OCI-LY1 (cell line): ENCODE measurements at regions not wholly inside any gene's neighbourhood (a gene's known extent, or its start where the extent isn't known, plus 50 kb on each side); places are given as distances from the start of the nearest gene placed in this dataset.

Source experiments
- EZH2 ChIP-seq: fragments of 200-600 bp; sonication (generic), shearing (Covaris generic); IDR thresholded peaks from 2 replicates; pipeline ENCODE4 v1.8.0; 2017; ENCODE audit warnings: borderline replicate concordance, mixed run types, mild to moderate bottlenecking, antibody characterized with exemption, low read length, moderate library complexity, mixed read lengths
- TF ChIP-seq, protein P1 (sequence below): fragments of 200-600 bp; sonication (generic), shearing (Covaris generic); IDR thresholded peaks from 2 replicates; pipeline ENCODE4 v1.5.1; 2017; ENCODE audit warnings: mild to moderate bottlenecking, antibody characterized with exemption, low read length, moderate library complexity, mixed read lengths

DNA sequence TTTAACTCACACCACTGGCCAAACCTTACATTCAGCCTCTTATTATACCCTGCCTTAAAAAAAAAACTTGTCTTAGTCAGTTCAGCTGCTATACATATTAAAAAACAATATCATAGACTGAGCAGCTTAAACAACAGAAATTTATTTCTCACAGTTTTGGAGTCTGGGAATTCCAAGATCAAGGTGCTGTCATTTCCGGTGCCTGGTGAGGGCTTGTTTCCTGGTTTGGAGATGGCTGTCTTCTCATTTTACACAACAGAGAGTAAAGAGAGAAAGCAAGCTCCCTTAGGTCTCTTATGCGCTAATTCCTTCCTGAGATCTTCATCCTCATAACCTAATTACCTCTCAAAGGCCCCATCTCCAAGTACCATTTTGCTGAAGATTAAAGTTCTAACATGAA lies 769.2 kb downstream of the DIAPH3 start:
- TF ChIP-seq, protein P1, sequence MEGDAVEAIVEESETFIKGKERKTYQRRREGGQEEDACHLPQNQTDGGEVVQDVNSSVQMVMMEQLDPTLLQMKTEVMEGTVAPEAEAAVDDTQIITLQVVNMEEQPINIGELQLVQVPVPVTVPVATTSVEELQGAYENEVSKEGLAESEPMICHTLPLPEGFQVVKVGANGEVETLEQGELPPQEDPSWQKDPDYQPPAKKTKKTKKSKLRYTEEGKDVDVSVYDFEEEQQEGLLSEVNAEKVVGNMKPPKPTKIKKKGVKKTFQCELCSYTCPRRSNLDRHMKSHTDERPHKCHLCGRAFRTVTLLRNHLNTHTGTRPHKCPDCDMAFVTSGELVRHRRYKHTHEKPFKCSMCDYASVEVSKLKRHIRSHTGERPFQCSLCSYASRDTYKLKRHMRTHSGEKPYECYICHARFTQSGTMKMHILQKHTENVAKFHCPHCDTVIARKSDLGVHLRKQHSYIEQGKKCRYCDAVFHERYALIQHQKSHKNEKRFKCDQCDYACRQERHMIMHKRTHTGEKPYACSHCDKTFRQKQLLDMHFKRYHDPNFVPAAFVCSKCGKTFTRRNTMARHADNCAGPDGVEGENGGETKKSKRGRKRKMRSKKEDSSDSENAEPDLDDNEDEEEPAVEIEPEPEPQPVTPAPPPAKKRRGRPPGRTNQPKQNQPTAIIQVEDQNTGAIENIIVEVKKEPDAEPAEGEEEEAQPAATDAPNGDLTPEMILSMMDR = no peak
- no peak for TF ChIP-seq EZH2
